K562 (cell line): ENCODE measurements at regions not wholly inside any gene's neighbourhood (a gene's known extent, or its start where the extent isn't known, plus 50 kb on each side); places are given as distances from the start of the nearest gene placed in this dataset.
A peak's percentile ranks its signal among the peaks of the same experiment; 100 is the strongest.

Experiments
- ATAC-seq: fragments of 200-7000 bp; cut with Tn5 transposase; 3 replicates; pipeline ENCODE4 v1.9.1; 2020; ENCODE audit warnings: moderate library complexity
- BruUV-seq: library from RNA; stranded (reverse); fragments of 400-500 nt; replicated peaks from 2 replicates; lab custom pipeline; 2021; lab: Mats Ljungman, UMichigan
- CTCF ChIA-PET: fragments of 300-600 bp; formaldehyde crosslinking; extraction: SDS; loops from one replicate; lab custom pipeline; 2021; ENCODE audit warnings: low intra/inter-chr PET ratio; lab: Yijun Ruan, JAX
- POLR2A ChIA-PET: fragments of 300-600, 350-650 bp; sonication (Branson Sonifier 250); formaldehyde crosslinking; extraction: SDS; loops from one replicate; lab custom pipeline; 2021; ENCODE audit warnings: antibody characterized with exemption, inconsistent platforms; lab: Yijun Ruan, JAX
- DNase-seq, 4 experiments: peaks; one replicate each; pipeline versions ENCODE4 v3.0.0 to v3.0.0-alpha.2; 2011 to 2018; ENCODE audit warnings: low spot score in 3 of 4, mixed read lengths in 3 of 4; ENCODE audit errors: extremely low read depth in 1 of 4
- FAIRE-seq: peaks from 2 replicates; lab custom pipeline; 2011; peaks lifted over from hg19 to GRCh38; lab: Jason Lieb, UNC
- H2AFZ ChIP-seq: 2 replicates; pipeline ENCODE4 v1.6.0; 2011; ENCODE audit warnings: low read depth, low read length, control low read depth, inconsistent platforms
- H3K27ac ChIP-seq: fragments of 200-600 bp; 3 replicates; pipeline ENCODE4 v1.8.0; 2011; ENCODE audit warnings: low read depth, mild to moderate bottlenecking, control low read depth, inconsistent platforms, low read length, moderate library complexity, mixed read lengths; ENCODE audit errors: extremely low read depth
- H3K27me3 ChIP-seq, 2 experiments: fragments of 300-600 bp in 1 of 2; 2 replicates in 1 of 2; 3 replicates in 1 of 2; pipeline versions ENCODE4 v1.6.0 to v1.8.0; 2011; ENCODE audit warnings: inconsistent platforms in 2 of 2, low read length in 2 of 2, mild to moderate bottlenecking in 1 of 2, mixed read lengths in 1 of 2, moderate library complexity in 1 of 2; ENCODE audit not compliant: control insufficient read depth in 2 of 2, insufficient read depth in 2 of 2
- H3K36me3 ChIP-seq: fragments of 300-600 bp; 3 replicates; pipeline ENCODE4 v1.8.0; 2011; ENCODE audit warnings: mild to moderate bottlenecking, low read length, inconsistent platforms; ENCODE audit not compliant: control insufficient read depth, insufficient read depth
- H3K4me1 ChIP-seq, 2 experiments: fragments of 200-600 bp in 1 of 2; replicated peaks in 1 of 2; 2 replicates in 1 of 2; 3 replicates in 1 of 2; pipeline versions ENCODE4 v1.5.1 to v1.8.0; 2011; ENCODE audit warnings: inconsistent platforms in 2 of 2, low read length in 2 of 2, mild to moderate bottlenecking in 1 of 2, mixed read lengths in 1 of 2, moderate library complexity in 1 of 2; ENCODE audit not compliant: control insufficient read depth in 2 of 2, insufficient read depth in 2 of 2
- H3K4me2 ChIP-seq: 2 replicates; pipeline ENCODE4 v1.6.1; 2011; ENCODE audit warnings: low read length, control low read depth, inconsistent platforms, mixed read lengths; ENCODE audit not compliant: insufficient read depth
- H3K4me3 ChIP-seq: fragments of 200-600 bp; sonication (generic), shearing (Covaris generic); 2 replicates; pipeline ENCODE4 v1.5.1; 2016; ENCODE audit warnings: control low read depth, inconsistent platforms
- H3K79me2 ChIP-seq: fragments of 200-600 bp; 3 replicates; pipeline ENCODE4 v1.8.0; 2011; ENCODE audit warnings: low read length, inconsistent platforms; ENCODE audit not compliant: control insufficient read depth, insufficient read depth
- H3K9ac ChIP-seq, 2 experiments: 2 replicates each; pipeline versions ENCODE4 v1.6.0 to v1.6.1; 2011; ENCODE audit warnings: low read depth in 2 of 2, low read length in 2 of 2, control low read depth in 1 of 2, inconsistent platforms in 1 of 2, mild to moderate bottlenecking in 1 of 2, mixed read lengths in 1 of 2; ENCODE audit not compliant: insufficient read depth in 1 of 2
- H3K9me1 ChIP-seq: one replicate; pipeline ENCODE4 v1.6.0; 2011; ENCODE audit warnings: inconsistent platforms, mild to moderate bottlenecking, low read length, moderate library complexity; ENCODE audit not compliant: control insufficient read depth, insufficient read depth
- H3K9me3 ChIP-seq: replicated peaks from 2 replicates; pipeline ENCODE4 v1.5.1; 2011; ENCODE audit warnings: low read depth, low read length, inconsistent platforms; ENCODE audit not compliant: control insufficient read depth, insufficient read depth
- H4K20me1 ChIP-seq: replicated peaks from 2 replicates; pipeline ENCODE4 v1.6.1; 2011; ENCODE audit warnings: low read length, inconsistent platforms, mixed read lengths; ENCODE audit not compliant: control insufficient read depth, insufficient read depth
- CEBPG ChIP-seq, 3 experiments: fragments of 200-800 bp in 1 of 3; sonication (Bioruptor generic) in 1 of 3; sonication (generic) in 1 of 3; formaldehyde crosslinking in 1 of 3; IDR thresholded peaks in 2 of 3; conservative IDR thresholded peaks in 1 of 3; 2 replicates each; pipeline versions ENCODE4 v1.6.1 to v1.8.0; 2016 to 2022; ENCODE audit warnings: missing compliant biosample characterization in 2 of 3, missing genetic modification characterization in 2 of 3, mild to moderate bottlenecking in 1 of 3, missing genetic modification reagents in 1 of 3
- HIVEP1 ChIP-seq: fragments of 250-450 bp; sonication (Bioruptor Pico); IDR thresholded peaks from 2 replicates; pipeline ENCODE4 v1.4.0; 2020; ENCODE audit warnings: mild to moderate bottlenecking
- MAFF ChIP-seq: IDR thresholded peaks from 2 replicates; pipeline ENCODE4 v1.6.1; 2012; ENCODE audit warnings: low read length, improper control_type of control experiment
- MCM7 ChIP-seq, 2 experiments: fragments of 450-650 bp; IDR thresholded peaks; 2 replicates each; pipeline ENCODE4 v1.6.1; 2016 to 2018
- NFYB ChIP-seq: IDR thresholded peaks from 2 replicates; pipeline ENCODE4 v1.6.1; 2011; ENCODE audit warnings: mild to moderate bottlenecking, moderate library complexity; ENCODE audit not compliant: insufficient read length; ENCODE audit errors: extremely low read depth
- POLR3G ChIP-seq: IDR thresholded peaks from 2 replicates; pipeline ENCODE4 v1.6.1; 2011; ENCODE audit not compliant: insufficient read length, insufficient replicate concordance; ENCODE audit errors: extremely low read depth
- SMAD3 ChIP-seq: fragments of 450-650 bp; formaldehyde crosslinking; conservative IDR thresholded peaks from 2 replicates; pipeline ENCODE4 v1.4.0; 2020; ENCODE audit warnings: mild to moderate bottlenecking
- SMC3 ChIP-seq: conservative IDR thresholded peaks from 2 replicates; pipeline ENCODE4 v1.6.1; 2011; ENCODE audit warnings: low read depth, low read length, improper control_type of control experiment; ENCODE audit not compliant: insufficient read depth
- TCF7 ChIP-seq: sonication (generic); IDR thresholded peaks from 2 replicates; pipeline ENCODE4 v1.6.1; 2016; ENCODE audit warnings: antibody characterized with exemption, borderline replicate concordance
- TCF7L2 ChIP-seq: fragments of 150-350 bp; IDR thresholded peaks from 2 replicates; pipeline ENCODE4 v1.6.1; 2016; ENCODE audit warnings: low read depth, mild to moderate bottlenecking, low read length, moderate library complexity
- ZNF124 ChIP-seq: sonication (generic); formaldehyde crosslinking; IDR thresholded peaks from 2 replicates; pipeline ENCODE4 v1.8.1; 2022; ENCODE audit warnings: missing genetic modification reagents
- ZNF146 ChIP-seq: IDR thresholded peaks from one replicate; pipeline ENCODE4 v1.6.1; 2018; ENCODE audit warnings: missing compliant biosample characterization; ENCODE audit not compliant: unreplicated experiment
- ZNF217 ChIP-seq: sonication (generic); formaldehyde crosslinking; IDR thresholded peaks from 2 replicates; pipeline ENCODE4 v1.8.0; 2022; ENCODE audit warnings: mild to moderate bottlenecking, missing genetic modification reagents
- ZNF699 ChIP-seq: fragments of 250-450 bp; sonication (Bioruptor Pico); IDR thresholded peaks from 2 replicates; pipeline ENCODE4 v1.8.0; 2021; ENCODE audit warnings: mild to moderate bottlenecking, moderate library complexity; ENCODE audit not compliant: insufficient replicate concordance
- ZSCAN29 ChIP-seq: fragments of 450-650 bp; IDR thresholded peaks from 2 replicates; pipeline ENCODE4 v1.6.1; 2017
- WGBS: fragments of 100-300 bp; shearing (Covaris generic); methylation state at CpG from one replicate; pipeline ENCODE4 v1.1.6; 2016; ENCODE audit warnings: low coverage, mixed read lengths; ENCODE audit not compliant: insufficient coverage; ENCODE audit errors: missing lambda C conversion rate; 5-methylcytosine and 5-hydroxymethylcytosine counted together
- in situ Hi-C: fragments of 300-500 bp; cut with MboI; formaldehyde crosslinking; loops from 4 replicates; pipeline ENCODE4 v1.15.0; 2018; ENCODE audit warnings: inconsistent platforms, mixed read lengths
- intact Hi-C: fragments of 100-400 bp; cut with micrococcal nuclease; formaldehyde crosslinking; loops from 2 replicates; pipeline ENCODE4 v1.14.2; 2022
- TF ChIP-seq, protein P1 (sequence below): sonication (generic); formaldehyde crosslinking; IDR thresholded peaks from 2 replicates; pipeline ENCODE4 v1.8.1; 2023; ENCODE audit warnings: mild to moderate bottlenecking, missing genetic modification reagents, moderate library complexity
- TF ChIP-seq, protein P2 (sequence below): sonication (generic); formaldehyde crosslinking; IDR thresholded peaks from 2 replicates; pipeline ENCODE4 v1.5.0; 2020; ENCODE audit warnings: missing genetic modification reagents

DNA sequence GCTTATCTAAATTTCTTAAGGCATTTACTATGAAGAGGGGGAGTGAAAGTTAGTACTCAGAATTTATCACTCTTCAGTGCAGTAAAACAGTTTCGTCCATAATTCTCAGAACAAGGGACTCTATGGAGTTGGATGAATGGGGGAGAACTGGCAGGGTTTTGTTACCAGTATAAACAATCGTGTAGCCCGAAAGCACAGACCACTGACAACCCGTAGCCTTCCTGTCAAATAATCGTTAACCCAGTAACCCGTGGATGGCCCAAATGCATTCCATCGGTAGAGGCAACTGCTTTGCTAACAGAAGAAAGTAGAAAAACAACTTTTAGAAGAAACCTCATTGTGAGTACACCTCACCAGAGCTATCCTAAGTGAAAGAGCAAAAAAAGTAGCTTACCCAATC lies 583.9 kb downstream of the NXPH1 start:
- no peaks in the 10 kb centered on the region for H3K9me3 ChIP-seq
- no peak overlapping the region for H3K4me3 ChIP-seq
- intact Hi-C loops (no loop called here), in situ Hi-C loops (no loop called here)
- no peaks in the 10 kb centered on the region for H3K36me3 ChIP-seq
- ATAC-seq (no peak), DNase-seq (no peak), FAIRE-seq (no peak)
- no TSS peak for BruUV-seq
- WGBS, result 4% methylated on average over 7 of the region's 7 CpGs
- H3K4me2 ChIP-seq, result no peak overlapping the region
- H3K27me3 ChIP-seq, result no peaks in the 10 kb centered on the region
- no peak overlapping the region for H3K27ac ChIP-seq
- ChIA-PET POLR2A (no interaction called here), CTCF (no interaction called here)
- no peak overlapping the region for H3K9ac ChIP-seq
- H3K9me1 ChIP-seq, result no peaks in the 10 kb centered on the region
- no peaks in the 10 kb centered on the region for H3K4me1 ChIP-seq
- no peaks in the 10 kb centered on the region for H3K79me2 ChIP-seq
- peak overlapping the region; percentile 24; the same call in 1 of the 2 replicates for H2AFZ ChIP-seq
- TF ChIP-seq ZNF124 (CRISPR knock-in tag) (no peak), TCF7 (no peak), TCF7L2 (no peak), ZSCAN29 (no peak), SMC3 (no peak)
- TF ChIP-seq, all 486 proteins: peak for 0
- H4K20me1 ChIP-seq, result no peaks in the 10 kb centered on the region

DNA sequence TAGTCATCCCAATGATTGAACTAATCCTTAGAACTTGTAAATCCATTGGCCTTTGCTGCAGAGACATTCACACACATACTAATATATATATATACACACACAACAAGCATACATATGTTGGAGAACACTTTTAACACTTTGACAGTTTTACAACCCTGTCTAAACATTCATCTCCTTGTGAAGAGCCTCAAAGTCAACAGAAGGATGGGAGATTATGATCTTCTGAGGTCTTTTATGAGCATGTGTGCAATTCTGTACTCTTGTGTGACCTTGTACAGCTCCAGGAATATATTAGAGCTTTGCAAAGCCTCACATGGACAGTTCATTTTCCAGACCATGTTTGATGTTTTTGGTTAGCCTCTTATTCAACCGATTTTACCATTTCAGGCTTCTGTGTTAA lies 589.0 kb downstream of the NXPH1 start:
- POLR2A ChIA-PET, result interaction anchor here (0.6 kb wide), 1 partner anchor 152 kb away, joined by 3 read pairs; no protein-coding TSS in a partner anchor
- FAIRE-seq, result no peak
- TF ChIP-seq MAFF, result no peak
- no peak for TF ChIP-seq HIVEP1 (CRISPR knock-in tag)
- no peak for TF ChIP-seq CEBPG (CRISPR knock-in tag; IDR thresholded peaks at IDR 0.05)
- TF ChIP-seq CEBPG (tag; conservative IDR thresholded peaks at IDR 0.05 in 1 of 2, IDR thresholded peaks at IDR 0.05 in 1 of 2), result no peak
- no peak for TF ChIP-seq ZNF699 (CRISPR knock-in tag)
- TF ChIP-seq POLR3G, result no peak
- TF ChIP-seq MCM7 (IDR thresholded peaks at IDR 0.05), result no peak
- TF ChIP-seq ZNF146 (CRISPR knock-in tag), result no peak
- TF ChIP-seq SMAD3, result no peak
- TF ChIP-seq, protein P1, sequence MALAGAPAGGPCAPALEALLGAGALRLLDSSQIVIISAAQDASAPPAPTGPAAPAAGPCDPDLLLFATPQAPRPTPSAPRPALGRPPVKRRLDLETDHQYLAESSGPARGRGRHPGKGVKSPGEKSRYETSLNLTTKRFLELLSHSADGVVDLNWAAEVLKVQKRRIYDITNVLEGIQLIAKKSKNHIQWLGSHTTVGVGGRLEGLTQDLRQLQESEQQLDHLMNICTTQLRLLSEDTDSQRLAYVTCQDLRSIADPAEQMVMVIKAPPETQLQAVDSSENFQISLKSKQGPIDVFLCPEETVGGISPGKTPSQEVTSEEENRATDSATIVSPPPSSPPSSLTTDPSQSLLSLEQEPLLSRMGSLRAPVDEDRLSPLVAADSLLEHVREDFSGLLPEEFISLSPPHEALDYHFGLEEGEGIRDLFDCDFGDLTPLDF, result no peak
- no peak for TF ChIP-seq NFYB
- TF ChIP-seq, protein P2, sequence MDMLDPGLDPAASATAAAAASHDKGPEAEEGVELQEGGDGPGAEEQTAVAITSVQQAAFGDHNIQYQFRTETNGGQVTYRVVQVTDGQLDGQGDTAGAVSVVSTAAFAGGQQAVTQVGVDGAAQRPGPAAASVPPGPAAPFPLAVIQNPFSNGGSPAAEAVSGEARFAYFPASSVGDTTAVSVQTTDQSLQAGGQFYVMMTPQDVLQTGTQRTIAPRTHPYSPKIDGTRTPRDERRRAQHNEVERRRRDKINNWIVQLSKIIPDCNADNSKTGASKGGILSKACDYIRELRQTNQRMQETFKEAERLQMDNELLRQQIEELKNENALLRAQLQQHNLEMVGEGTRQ (CRISPR knock-in tag), result no peak
- TF ChIP-seq ZNF217, result no peak

More for the DNA sequence above, 589.0 kb downstream of the NXPH1 start:
- no peak for ATAC-seq
- Histone ChIP-seq H2AFZ (no peak overlapping the region), H3K27ac (no peak overlapping the region), H3K9ac (no peak overlapping the region), H4K20me1 (no peaks in the 10 kb centered on the region), H3K9me1 (no peaks in the 10 kb centered on the region), H3K9me3 (no peaks in the 10 kb centered on the region), H3K36me3 (no peaks in the 10 kb centered on the region), H3K4me2 (no peak overlapping the region), H3K27me3 (no peaks in the 10 kb centered on the region), H3K79me2 (no peaks in the 10 kb centered on the region), H3K4me3 (no peak overlapping the region), H3K4me1 (no peaks in the 10 kb centered on the region)
- intact Hi-C loops, result no loop called here
- WGBS, result 0% methylated on average over 1 of the region's 1 CpG
- DNase-seq, result no peak
- CTCF ChIA-PET, result interaction anchor here (0.6 kb wide), 1 partner anchor 41 kb away, joined by 3 read pairs; no protein-coding TSS in a partner anchor
- in situ Hi-C loops, result no loop called here
- BruUV-seq, result no TSS peak
